RPMI8226 (cell line): ENCODE measurements at regions not wholly inside any gene's neighbourhood (a gene's known extent, or its start where the extent isn't known, plus 50 kb on each side); places are given as distances from the start of the nearest gene placed in this dataset.

Source experiments
- DNase-seq: peaks from one replicate; pipeline ENCODE4 v3.0.0-alpha.2; 2015

GRCh38 chr11:25991476-25991875 lies 340.5 kb upstream of the ANO3 start:
- no peak for DNase-seq

- DNase-seq: no peak
Observed at GRCh38 chr11:25992294-25992693, 339.6 kb upstream of the ANO3 start.

- no peak for DNase-seq
Observed at GRCh38 chr11:25993016-25993415, 338.9 kb upstream of the ANO3 start.

GRCh38 chr11:26011474-26011873 lies 320.5 kb upstream of the ANO3 start:
- no peak for DNase-seq

- no peak for DNase-seq
Observed at GRCh38 chr11:26014456-26015115, 317.3 kb upstream of the ANO3 start.

- no peak for DNase-seq
Observed at GRCh38 chr11:26017322-26017860, 314.5 kb upstream of the ANO3 start.

GRCh38 chr11:26017903-26018302 lies 314.0 kb upstream of the ANO3 start:
- no peak for DNase-seq

- DNase-seq: no peak
Observed at GRCh38 chr11:26018336-26018735, 313.6 kb upstream of the ANO3 start.

- no peak for DNase-seq
Observed at GRCh38 chr11:26019386-26019785, 312.5 kb upstream of the ANO3 start.

GRCh38 chr11:26021017-26021416 lies 310.9 kb upstream of the ANO3 start:
- DNase-seq: no peak

- DNase-seq: no peak
Observed at GRCh38 chr11:26023057-26023456, 308.9 kb upstream of the ANO3 start.

- no peak for DNase-seq
Observed at GRCh38 chr11:26025676-26026075, 306.3 kb upstream of the ANO3 start.

GRCh38 chr11:26026078-26026477 lies 305.9 kb upstream of the ANO3 start:
- no peak for DNase-seq

GRCh38 chr11:26027887-26028286 lies 304.0 kb upstream of the ANO3 start:
- no peak for DNase-seq

- no peak for DNase-seq
Observed at GRCh38 chr11:26028393-26028911, 303.5 kb upstream of the ANO3 start.

- no peak for DNase-seq
Observed at GRCh38 chr11:26030399-26030798, 301.5 kb upstream of the ANO3 start.

GRCh38 chr11:26032241-26032640 lies 299.7 kb upstream of the ANO3 start:
- DNase-seq: no peak

- DNase-seq: no peak
Observed at GRCh38 chr11:26035696-26036095, 296.2 kb upstream of the ANO3 start.

- no peak for DNase-seq
Observed at GRCh38 chr11:26037716-26038115, 294.2 kb upstream of the ANO3 start.

- DNase-seq: no peak
Observed at GRCh38 chr11:26040339-26040738, 291.6 kb upstream of the ANO3 start.

GRCh38 chr11:26042113-26042512 lies 289.8 kb upstream of the ANO3 start:
- no peak for DNase-seq

- DNase-seq: peak; percentile 15
Observed at GRCh38 chr11:26043665-26044064, 288.3 kb upstream of the ANO3 start.

- DNase-seq: no peak
Observed at GRCh38 chr11:26044389-26044788, 287.5 kb upstream of the ANO3 start.

GRCh38 chr11:26045082-26045481 lies 286.8 kb upstream of the ANO3 start:
- DNase-seq: no peak

- no peak for DNase-seq
Observed at GRCh38 chr11:26048271-26048670, 283.7 kb upstream of the ANO3 start.
